H1 (cell line): ENCODE measurements at regions not wholly inside any gene's neighbourhood (a gene's known extent, or its start where the extent isn't known, plus 50 kb on each side); places are given as distances from the start of the nearest gene placed in this dataset.

ENCODE experiments used
- CTCF ChIA-PET: fragments of 300-600 bp; sonication (Branson Sonifier 250); formaldehyde crosslinking; loops from one replicate; lab custom pipeline; 2021; ENCODE audit not compliant: partially characterized antibody; lab: Charles Lee
- POLR2A ChIA-PET: fragments of 300-600 bp; sonication (Branson Sonifier 250); formaldehyde crosslinking; loops from one replicate; lab custom pipeline; 2021; ENCODE audit warnings: inconsistent platforms; ENCODE audit not compliant: partially characterized antibody; lab: Charles Lee
- DNase-seq, 2 experiments: peaks; one replicate each; pipeline versions ENCODE4 v3.0.0 to v3.0.0-alpha.2; 2010 to 2022; ENCODE audit warnings: low spot score in 2 of 2, low read depth in 1 of 2, mixed read lengths in 1 of 2
- FAIRE-seq: peaks from 2 replicates; lab custom pipeline; 2011; peaks lifted over from hg19 to GRCh38; lab: Jason Lieb, UNC
- H2AFZ ChIP-seq: 2 replicates; pipeline ENCODE4 v1.8.1; 2012; ENCODE audit warnings: low read length, inconsistent platforms
- H2AK5ac ChIP-seq: 2 replicates; pipeline ENCODE4 v1.6.1; 2013; ENCODE audit warnings: low read depth, low read length
- H2BK120ac ChIP-seq: replicated peaks from 2 replicates; pipeline ENCODE3; 2013; ENCODE audit warnings: low read depth, low read length, inconsistent platforms
- H2BK12ac ChIP-seq: 2 replicates; pipeline ENCODE4 v1.6.1; 2013; ENCODE audit warnings: low read depth, low read length
- H2BK15ac ChIP-seq: 2 replicates; pipeline ENCODE4 v1.6.1; 2013; ENCODE audit warnings: low read length
- H2BK20ac ChIP-seq: 2 replicates; pipeline ENCODE4 v1.6.1; 2013; ENCODE audit warnings: low read length
- H2BK5ac ChIP-seq: 2 replicates; pipeline ENCODE4 v1.6.1; 2013; ENCODE audit warnings: low read depth, low read length
- H3K14ac ChIP-seq: 2 replicates; pipeline ENCODE4 v1.6.1; 2013; ENCODE audit warnings: inconsistent platforms; ENCODE audit not compliant: insufficient read length
- H3K18ac ChIP-seq: 2 replicates; pipeline ENCODE4 v1.6.1; 2013; ENCODE audit warnings: low read length; ENCODE audit errors: extremely low read depth
- H3K23ac ChIP-seq: 2 replicates; pipeline ENCODE4 v1.6.1; 2013; ENCODE audit warnings: inconsistent platforms; ENCODE audit not compliant: insufficient read length
- H3K23me2 ChIP-seq: 2 replicates; pipeline ENCODE4 v1.6.1; 2013; ENCODE audit warnings: low read depth, low read length
- H3K27ac ChIP-seq: 2 replicates; pipeline ENCODE4 v1.6.1; 2011; ENCODE audit warnings: low read depth, low read length, inconsistent platforms
- H3K27me3 ChIP-seq, 4 experiments: replicated peaks in 1 of 4; 1 replicate in 1 of 4; 2 replicates in 3 of 4; pipeline versions ENCODE4 v1.6.1 to v1.8.1; 2011 to 2013; ENCODE audit warnings: low read length in 3 of 4, mild to moderate bottlenecking in 3 of 4, inconsistent platforms in 2 of 4, mixed read lengths in 2 of 4, moderate library complexity in 1 of 4; ENCODE audit not compliant: control insufficient read depth in 3 of 4, insufficient read depth in 3 of 4; ENCODE audit errors: extremely low read depth in 1 of 4
- H3K36me3 ChIP-seq, 4 experiments: 2 replicates each; pipeline versions ENCODE4 v1.6.1 to v1.8.1; 2011 to 2013; ENCODE audit warnings: mild to moderate bottlenecking in 4 of 4, low read length in 3 of 4, moderate library complexity in 2 of 4, control low read depth in 1 of 4, inconsistent platforms in 1 of 4; ENCODE audit not compliant: insufficient read depth in 4 of 4, control insufficient read depth in 2 of 4
- H3K4ac ChIP-seq: replicated peaks from 2 replicates; pipeline ENCODE3; 2013; ENCODE audit warnings: low read length, low read depth, mixed read lengths, inconsistent platforms; ENCODE audit not compliant: insufficient read length
- H3K4me1 ChIP-seq, 4 experiments: replicated peaks in 1 of 4; 1 replicate in 1 of 4; 2 replicates in 3 of 4; pipeline versions ENCODE4 v1.6.1 to v1.8.1; 2011 to 2013; ENCODE audit warnings: low read length in 3 of 4, inconsistent platforms in 2 of 4, mixed read lengths in 1 of 4; ENCODE audit not compliant: insufficient read depth in 4 of 4, control insufficient read depth in 3 of 4
- H3K4me2 ChIP-seq, 2 experiments: 2 replicates each; pipeline versions ENCODE4 v1.6.1 to v1.8.1; 2011 to 2013; ENCODE audit warnings: low read depth in 2 of 2, low read length in 2 of 2, control low read depth in 1 of 2, inconsistent platforms in 1 of 2, mild to moderate bottlenecking in 1 of 2; ENCODE audit not compliant: insufficient read depth in 1 of 2
- H3K4me3 ChIP-seq, 4 experiments: fragments of 200-600, 300-600 bp in 1 of 4; sonication (generic), shearing (Covaris generic), sonication (Bioruptor Twin) in 1 of 4; 2 replicates each; pipeline versions ENCODE4 v1.5.1 to v1.8.1; 2011 to 2016; ENCODE audit warnings: low read length in 4 of 4, low read depth in 3 of 4, control low read depth in 2 of 4, inconsistent platforms in 2 of 4, mild to moderate bottlenecking in 2 of 4, mixed read lengths in 1 of 4, moderate library complexity in 1 of 4; ENCODE audit not compliant: insufficient read depth in 2 of 4; ENCODE audit errors: extremely low read depth in 1 of 4
- H3K56ac ChIP-seq: replicated peaks from 2 replicates; pipeline ENCODE3; 2013; ENCODE audit warnings: low read depth, mild to moderate bottlenecking, mixed read lengths, low read length, inconsistent platforms; ENCODE audit not compliant: insufficient read length
- H3K79me1 ChIP-seq: 2 replicates; pipeline ENCODE4 v1.6.1; 2013; ENCODE audit warnings: low read depth, low read length, control low read depth
- H3K79me2 ChIP-seq, 2 experiments: 2 replicates each; pipeline versions ENCODE4 v1.6.1 to v1.8.1; 2012 to 2013; ENCODE audit warnings: low read length in 2 of 2, mild to moderate bottlenecking in 2 of 2, inconsistent platforms in 1 of 2; ENCODE audit not compliant: insufficient read depth in 2 of 2, control insufficient read depth in 1 of 2
- H3K9ac ChIP-seq, 4 experiments: replicated peaks in 1 of 4; 1 replicate in 1 of 4; 2 replicates in 3 of 4; pipeline versions ENCODE4 v1.6.1 to v1.8.1; 2011 to 2013; ENCODE audit warnings: low read depth in 3 of 4, low read length in 3 of 4, control low read depth in 2 of 4, mild to moderate bottlenecking in 2 of 4, moderate library complexity in 2 of 4, inconsistent platforms in 1 of 4; ENCODE audit errors: extremely low read depth in 1 of 4
- H3K9me3 ChIP-seq, 2 experiments: 2 replicates each; pipeline versions ENCODE4 v1.6.1 to v1.8.1; 2012 to 2013; ENCODE audit warnings: mild to moderate bottlenecking in 2 of 2, moderate library complexity in 2 of 2, control low read depth in 1 of 2, inconsistent platforms in 1 of 2, low read depth in 1 of 2, low read length in 1 of 2, mixed read lengths in 1 of 2; ENCODE audit not compliant: insufficient read depth in 2 of 2
- H4K20me1 ChIP-seq, 2 experiments: replicated peaks in 1 of 2; 2 replicates each; pipeline versions ENCODE3 to v1.8.1; 2011 to 2013; ENCODE audit warnings: inconsistent platforms in 2 of 2, low read length in 2 of 2, mild to moderate bottlenecking in 1 of 2; ENCODE audit not compliant: insufficient read depth in 2 of 2, control insufficient read depth in 1 of 2
- H4K5ac ChIP-seq: 2 replicates; pipeline ENCODE4 v1.6.1; 2013; ENCODE audit warnings: low read length, low read depth, mixed read lengths, inconsistent platforms; ENCODE audit not compliant: insufficient read length
- H4K8ac ChIP-seq: 2 replicates; pipeline ENCODE4 v1.8.0; 2013; ENCODE audit warnings: mild to moderate bottlenecking, moderate library complexity, low read length, inconsistent platforms; ENCODE audit not compliant: insufficient read depth; ENCODE audit errors: extremely low read depth
- H4K91ac ChIP-seq: replicated peaks from 2 replicates; pipeline ENCODE3; 2013; ENCODE audit warnings: low read length, mixed read lengths, inconsistent platforms; ENCODE audit not compliant: insufficient read length
- CREB1 ChIP-seq: IDR thresholded peaks from 2 replicates; pipeline ENCODE4 v1.6.1; 2012; ENCODE audit warnings: inconsistent platforms
- HDAC2 ChIP-seq, 2 experiments: fragments of 300-600 bp in 1 of 2; sonication (generic) in 1 of 2; IDR thresholded peaks; 2 replicates each; pipeline ENCODE4 v1.6.1; 2011 to 2012; ENCODE audit warnings: low read depth in 2 of 2, low read length in 2 of 2, mild to moderate bottlenecking in 2 of 2, moderate library complexity in 2 of 2, borderline replicate concordance in 1 of 2, inconsistent platforms in 1 of 2
- HDAC6 ChIP-seq: IDR thresholded peaks from one replicate; pipeline ENCODE4 v1.7.1; 2012; ENCODE audit warnings: low read depth, mild to moderate bottlenecking, inconsistent platforms, low read length, moderate library complexity
- JUN ChIP-seq: IDR thresholded peaks from 2 replicates; pipeline ENCODE4 v1.6.1; 2011; ENCODE audit warnings: low read depth, mild to moderate bottlenecking, improper control_type of control experiment, low read length
- KDM1A ChIP-seq: fragments of 200-600, 300-600 bp; sonication (generic); IDR thresholded peaks from 2 replicates; pipeline ENCODE4 v1.7.1; 2016; ENCODE audit warnings: mild to moderate bottlenecking, low read length, borderline replicate concordance
- PHF8 ChIP-seq: fragments of 200-600 bp; sonication (generic); conservative IDR thresholded peaks from 2 replicates; pipeline ENCODE4 v1.7.1; 2012; ENCODE audit warnings: low read depth, mild to moderate bottlenecking, inconsistent platforms, low read length, moderate library complexity
- RAD21 ChIP-seq, 2 experiments: IDR thresholded peaks in 1 of 2; conservative IDR thresholded peaks in 1 of 2; 2 replicates each; pipeline ENCODE4 v1.6.1; 2011; ENCODE audit warnings: low read depth in 2 of 2, low read length in 2 of 2, improper control_type of control experiment in 1 of 2, inconsistent platforms in 1 of 2, mild to moderate bottlenecking in 1 of 2, moderate library complexity in 1 of 2
- SIX5 ChIP-seq: IDR thresholded peaks from 2 replicates; pipeline ENCODE4 v1.6.1; 2011; ENCODE audit warnings: mild to moderate bottlenecking, low read depth, low read length
- TAF7 ChIP-seq: optimal IDR thresholded peaks from 2 replicates; pipeline ENCODE3; 2011; ENCODE audit warnings: low read depth, mild to moderate bottlenecking, inconsistent platforms, low read length, moderate library complexity, borderline replicate concordance
- ZNF274 ChIP-seq: IDR thresholded peaks from 2 replicates; pipeline ENCODE4 v1.7.0; 2012; ENCODE audit warnings: low read length, borderline replicate concordance; ENCODE audit errors: extremely low read depth
- WGBS, 2 experiments: shearing (Covaris generic) in 1 of 2; methylation state at CpG; one replicate each; pipeline versions ENCODE4 v1.1.6 to v1.1.7; 2013 to 2015; ENCODE audit warnings: low lambda C conversion rate in 2 of 2, mixed read lengths in 2 of 2, inconsistent platforms in 1 of 2, low coverage in 1 of 2, missing lambda C conversion rate in 1 of 2; ENCODE audit not compliant: insufficient replicate concordance in 2 of 2, insufficient coverage in 1 of 2, insufficient read length in 1 of 2; ENCODE audit errors: extremely low coverage in 1 of 2, missing lambda C conversion rate in 1 of 2; 5-methylcytosine and 5-hydroxymethylcytosine counted together
- TF ChIP-seq, protein P1 (sequence below): IDR thresholded peaks from 2 replicates; pipeline ENCODE4 v1.6.1; 2012; ENCODE audit warnings: inconsistent platforms
- TF ChIP-seq, protein P2 (sequence below): IDR thresholded peaks from 2 replicates; pipeline ENCODE4 v1.6.1; 2012; ENCODE audit warnings: low read length, inconsistent platforms

DNA sequence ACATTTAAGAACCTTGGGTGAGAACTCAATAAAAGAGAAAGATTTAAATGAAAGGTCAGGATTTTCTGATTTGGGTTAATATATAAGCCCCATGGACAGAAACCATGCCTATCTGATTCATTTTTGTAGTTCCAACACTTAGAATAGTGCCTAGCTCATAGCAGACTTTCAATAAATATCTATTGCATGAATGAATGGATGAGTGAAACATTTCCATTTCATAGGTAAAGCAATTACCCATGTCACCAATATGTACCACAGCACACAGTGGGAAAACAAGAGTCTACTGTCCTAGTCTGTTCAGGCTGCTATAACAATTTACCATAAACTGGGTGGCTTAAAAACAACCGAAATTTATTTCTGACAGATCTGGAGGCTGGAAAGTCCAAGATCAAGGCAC, 63.9 kb upstream of the PTPN13 start:
- H4K20me1 ChIP-seq = no peaks in the 10 kb centered on the region
- no peak overlapping the region for H2AFZ ChIP-seq
- no peak overlapping the region for H2BK15ac ChIP-seq
- H4K8ac ChIP-seq = no peak overlapping the region
- no peaks in the 10 kb centered on the region for H3K4me1 ChIP-seq
- H3K4me3 ChIP-seq = no peak overlapping the region
- 88% methylated on average over 1 of the region's 1 CpG; no CpG with 5 or more reads in 1 of the 2 experiments for WGBS, 2 experiments
- no peak overlapping the region for H3K23ac ChIP-seq
- no peak overlapping the region for H2AK5ac ChIP-seq
- H3K27ac ChIP-seq = no peak overlapping the region
- no peaks in the 10 kb centered on the region for H3K79me2 ChIP-seq
- no peaks in the 10 kb centered on the region; a peak in 1 of 8 replicates for H3K36me3 ChIP-seq
- no peaks in the 10 kb centered on the region for H3K23me2 ChIP-seq
- H2BK120ac ChIP-seq = no peak overlapping the region
- no peak overlapping the region for H3K56ac ChIP-seq
- no peak overlapping the region for H3K4ac ChIP-seq
- ChIA-PET CTCF (interaction anchor here (1.6 kb wide), 1 partner anchor 9 kb away, joined by 3 read pairs; no protein-coding TSS in a partner anchor), POLR2A (no interaction called here)
- no peaks in the 10 kb centered on the region for H3K79me1 ChIP-seq
- FAIRE-seq = no peak
- H2BK12ac ChIP-seq = no peak overlapping the region
- H4K5ac ChIP-seq = no peak overlapping the region
- no peak overlapping the region for H2BK5ac ChIP-seq
- H3K18ac ChIP-seq = no peak overlapping the region
- H2BK20ac ChIP-seq = no peak overlapping the region
- no peak overlapping the region for H4K91ac ChIP-seq
- no peaks in the 10 kb centered on the region for H3K27me3 ChIP-seq
- DNase-seq = no peak
- no peaks in the 10 kb centered on the region for H3K9me3 ChIP-seq
- H3K9ac ChIP-seq = no peak overlapping the region
- H3K14ac ChIP-seq = no peak overlapping the region
- H3K4me2 ChIP-seq = no peak overlapping the region
- no peak for TF ChIP-seq CREB1
- TF ChIP-seq HDAC2 (IDR thresholded peaks at IDR 0.05; ENCODE audit: borderline replicate concordance in 1 of 2, low read depth in 2 of 2, low read length in 2 of 2) = no peak
- no peak for TF ChIP-seq JUN
- no peak for TF ChIP-seq SIX5
- no peak for TF ChIP-seq RAD21 (IDR thresholded peaks at IDR 0.05 in 1 of 2, conservative IDR thresholded peaks at IDR 0.05 in 1 of 2; ENCODE audit: low read depth in 2 of 2, low read length in 2 of 2)
- no peak for TF ChIP-seq TAF7
- no peak for TF ChIP-seq KDM1A
- TF ChIP-seq, protein P1, sequence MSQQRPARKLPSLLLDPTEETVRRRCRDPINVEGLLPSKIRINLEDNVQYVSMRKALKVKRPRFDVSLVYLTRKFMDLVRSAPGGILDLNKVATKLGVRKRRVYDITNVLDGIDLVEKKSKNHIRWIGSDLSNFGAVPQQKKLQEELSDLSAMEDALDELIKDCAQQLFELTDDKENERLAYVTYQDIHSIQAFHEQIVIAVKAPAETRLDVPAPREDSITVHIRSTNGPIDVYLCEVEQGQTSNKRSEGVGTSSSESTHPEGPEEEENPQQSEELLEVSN = no peak
- TF ChIP-seq HDAC6 = no peak
- TF ChIP-seq, protein P2, sequence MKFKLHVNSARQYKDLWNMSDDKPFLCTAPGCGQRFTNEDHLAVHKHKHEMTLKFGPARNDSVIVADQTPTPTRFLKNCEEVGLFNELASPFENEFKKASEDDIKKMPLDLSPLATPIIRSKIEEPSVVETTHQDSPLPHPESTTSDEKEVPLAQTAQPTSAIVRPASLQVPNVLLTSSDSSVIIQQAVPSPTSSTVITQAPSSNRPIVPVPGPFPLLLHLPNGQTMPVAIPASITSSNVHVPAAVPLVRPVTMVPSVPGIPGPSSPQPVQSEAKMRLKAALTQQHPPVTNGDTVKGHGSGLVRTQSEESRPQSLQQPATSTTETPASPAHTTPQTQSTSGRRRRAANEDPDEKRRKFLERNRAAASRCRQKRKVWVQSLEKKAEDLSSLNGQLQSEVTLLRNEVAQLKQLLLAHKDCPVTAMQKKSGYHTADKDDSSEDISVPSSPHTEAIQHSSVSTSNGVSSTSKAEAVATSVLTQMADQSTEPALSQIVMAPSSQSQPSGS = no peak
- no peak for TF ChIP-seq ZNF274
- no peak for TF ChIP-seq PHF8
